ENCODE measurements at regions not wholly inside any gene's neighbourhood (a gene's known extent, or its start where the extent isn't known, plus 50 kb on each side); places are given as distances from the start of the nearest gene placed in this dataset.

DNA sequence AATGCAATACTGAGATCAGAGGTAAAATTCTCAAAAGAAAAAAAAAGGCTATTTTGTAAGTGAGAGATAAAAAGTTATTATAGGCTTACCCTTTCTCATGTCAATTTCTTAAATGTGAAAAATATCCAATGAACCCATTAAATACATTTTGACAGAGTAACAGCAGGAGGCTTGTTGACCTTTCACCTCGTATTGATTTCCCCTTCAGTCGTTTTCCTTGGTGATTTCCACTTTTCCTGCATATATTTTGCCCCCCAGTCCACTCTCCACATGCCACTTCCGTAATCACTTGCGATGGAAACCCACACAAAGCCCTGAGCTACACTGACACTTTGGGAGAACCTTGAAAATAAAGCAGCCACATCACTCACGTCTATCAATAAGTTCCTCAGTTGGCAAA, 248.1 kb upstream of the OBI1 start:
- H3K36me3 ChIP-seq (ENCODE audit: control insufficient read depth in 2 of 4, insufficient read depth in 4 of 4, low read length in 3 of 4): no peaks in the 10 kb centered on the region
- H3K9ac ChIP-seq (replicated peaks in 1 of 4; ENCODE audit: extremely low read depth in 1 of 4, low read depth in 3 of 4, low read length in 3 of 4): no peak overlapping the region

More for the DNA sequence above, 248.1 kb upstream of the OBI1 start:
- H2BK12ac ChIP-seq (ENCODE audit: low read depth, low read length): no peak overlapping the region
- no peak for FAIRE-seq
- ChIA-PET POLR2A (ENCODE audit: partially characterized antibody) (no interaction called here), CTCF (ENCODE audit: partially characterized antibody) (no interaction called here)
- H4K8ac ChIP-seq (ENCODE audit: extremely low read depth, insufficient read depth, low read length): no peak overlapping the region
- H3K14ac ChIP-seq (ENCODE audit: insufficient read length): no peak overlapping the region
- no peak overlapping the region for H2BK120ac ChIP-seq (replicated peaks; ENCODE audit: low read depth, low read length)
- no peak overlapping the region for H3K4ac ChIP-seq (replicated peaks; ENCODE audit: insufficient read length, low read depth, low read length)
- H2AFZ ChIP-seq (ENCODE audit: low read length): no peak overlapping the region
- H2BK15ac ChIP-seq (ENCODE audit: low read length): no peak overlapping the region
- no peak overlapping the region for H3K23ac ChIP-seq (ENCODE audit: insufficient read length)
- no peak overlapping the region for H3K18ac ChIP-seq (ENCODE audit: extremely low read depth, low read length)
- no peak overlapping the region for H2AK5ac ChIP-seq (ENCODE audit: low read depth, low read length)
- no peaks in the 10 kb centered on the region for H3K79me1 ChIP-seq (ENCODE audit: low read depth, low read length)
- no peak overlapping the region for H2BK20ac ChIP-seq (ENCODE audit: low read length)
- no peaks in the 10 kb centered on the region for H4K20me1 ChIP-seq (replicated peaks in 1 of 2; ENCODE audit: control insufficient read depth in 1 of 2, insufficient read depth in 2 of 2, low read length in 2 of 2)
- H3K4me3 ChIP-seq (ENCODE audit: extremely low read depth in 1 of 4, insufficient read depth in 2 of 4, low read depth in 3 of 4, low read length in 4 of 4): no peak overlapping the region
- no peaks in the 10 kb centered on the region for H3K9me3 ChIP-seq (ENCODE audit: insufficient read depth in 2 of 2, low read depth in 1 of 2, low read length in 1 of 2)
- no peaks in the 10 kb centered on the region for H3K23me2 ChIP-seq (ENCODE audit: low read depth, low read length)
- no peak overlapping the region for H4K91ac ChIP-seq (replicated peaks; ENCODE audit: insufficient read length, low read length)
- no peak overlapping the region for H3K56ac ChIP-seq (replicated peaks; ENCODE audit: insufficient read length, low read depth, low read length)
- no peak overlapping the region for H4K5ac ChIP-seq (ENCODE audit: insufficient read length, low read depth, low read length)
- no peaks in the 10 kb centered on the region for H3K27me3 ChIP-seq (replicated peaks in 1 of 4; ENCODE audit: control insufficient read depth in 3 of 4, extremely low read depth in 1 of 4, insufficient read depth in 3 of 4, low read length in 3 of 4)
- TF ChIP-seq SP1 (IDR thresholded peaks at IDR 0.05; ENCODE audit: low read depth, low read length) (no peak), CHD2 (IDR thresholded peaks at IDR 0.05; ENCODE audit: low read length) (no peak), EGR1 (IDR thresholded peaks at IDR 0.05; ENCODE audit: borderline replicate concordance, low read depth, low read length) (no peak), CREB1 (IDR thresholded peaks at IDR 0.05) (no peak), EP300 (IDR thresholded peaks at IDR 0.05; ENCODE audit: borderline replicate concordance in 1 of 2, low read depth in 2 of 2, low read length in 2 of 2) (no peak), USF2 (IDR thresholded peaks at IDR 0.05; ENCODE audit: low read length) (no peak), YY1 (IDR thresholded peaks at IDR 0.05; ENCODE audit: low read depth, low read length) (no peak), SIRT6 (IDR thresholded peaks at IDR 0.05; ENCODE audit: low read length) (no peak), TAF7 (optimal IDR thresholded peaks at IDR 0.05; ENCODE audit: borderline replicate concordance, low read depth, low read length) (no peak), JUND (IDR thresholded peaks at IDR 0.05; ENCODE audit: low read length) (no peak), JUN (IDR thresholded peaks at IDR 0.05; ENCODE audit: low read depth, low read length) (no peak)
- TF ChIP-seq, protein P1, sequence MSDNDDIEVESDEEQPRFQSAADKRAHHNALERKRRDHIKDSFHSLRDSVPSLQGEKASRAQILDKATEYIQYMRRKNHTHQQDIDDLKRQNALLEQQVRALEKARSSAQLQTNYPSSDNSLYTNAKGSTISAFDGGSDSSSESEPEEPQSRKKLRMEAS (IDR thresholded peaks at IDR 0.05): no peak
- no peak overlapping the region for H3K4me2 ChIP-seq (ENCODE audit: insufficient read depth in 1 of 2, low read depth in 2 of 2, low read length in 2 of 2)
- H2BK5ac ChIP-seq (ENCODE audit: low read depth, low read length): no peak overlapping the region
- H3K27ac ChIP-seq (ENCODE audit: low read depth, low read length): no peak overlapping the region
- no peaks in the 10 kb centered on the region for H3K4me1 ChIP-seq (replicated peaks in 1 of 4; ENCODE audit: control insufficient read depth in 3 of 4, insufficient read depth in 4 of 4, low read length in 3 of 4)
- no peaks in the 10 kb centered on the region for H3K79me2 ChIP-seq (ENCODE audit: control insufficient read depth in 1 of 2, insufficient read depth in 2 of 2, low read length in 2 of 2)
- 63% methylated on average over 5 of the region's 5 CpGs; no CpG with 5 or more reads in 1 of the 2 experiments for WGBS, 2 experiments (ENCODE audit: extremely low coverage in 1 of 2, insufficient coverage in 1 of 2, insufficient read length in 1 of 2, insufficient replicate concordance in 2 of 2, low coverage in 1 of 2, low lambda C conversion rate in 2 of 2, missing lambda C conversion rate in 1 of 2)
- no peak for DNase-seq (ENCODE audit: low read depth in 1 of 2, low spot score in 2 of 2)

All from H1 (cell line).